ENCODE measurements at regions not wholly inside any gene's neighbourhood (a gene's known extent, or its start where the extent isn't known, plus 50 kb on each side); places are given as distances from the start of the nearest gene placed in this dataset.

- TF ChIP-seq, protein P1, sequence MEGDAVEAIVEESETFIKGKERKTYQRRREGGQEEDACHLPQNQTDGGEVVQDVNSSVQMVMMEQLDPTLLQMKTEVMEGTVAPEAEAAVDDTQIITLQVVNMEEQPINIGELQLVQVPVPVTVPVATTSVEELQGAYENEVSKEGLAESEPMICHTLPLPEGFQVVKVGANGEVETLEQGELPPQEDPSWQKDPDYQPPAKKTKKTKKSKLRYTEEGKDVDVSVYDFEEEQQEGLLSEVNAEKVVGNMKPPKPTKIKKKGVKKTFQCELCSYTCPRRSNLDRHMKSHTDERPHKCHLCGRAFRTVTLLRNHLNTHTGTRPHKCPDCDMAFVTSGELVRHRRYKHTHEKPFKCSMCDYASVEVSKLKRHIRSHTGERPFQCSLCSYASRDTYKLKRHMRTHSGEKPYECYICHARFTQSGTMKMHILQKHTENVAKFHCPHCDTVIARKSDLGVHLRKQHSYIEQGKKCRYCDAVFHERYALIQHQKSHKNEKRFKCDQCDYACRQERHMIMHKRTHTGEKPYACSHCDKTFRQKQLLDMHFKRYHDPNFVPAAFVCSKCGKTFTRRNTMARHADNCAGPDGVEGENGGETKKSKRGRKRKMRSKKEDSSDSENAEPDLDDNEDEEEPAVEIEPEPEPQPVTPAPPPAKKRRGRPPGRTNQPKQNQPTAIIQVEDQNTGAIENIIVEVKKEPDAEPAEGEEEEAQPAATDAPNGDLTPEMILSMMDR (IDR thresholded peaks at IDR 0.05): no peak
- TF ChIP-seq EP300 (IDR thresholded peaks at IDR 0.05): no peak
- no peak for TF ChIP-seq POLR2AphosphoS5 (IDR thresholded peaks at IDR 0.05)
These were observed 386.5 kb upstream of the BRINP3 start for GRCh38 chr1:190864013-190864641.
